Activated CD4-positive, alpha-beta T cell treated with anti-CD3 and anti-CD28 coated beads, Interleukin-2, amount 10 ng/mL, durations not matched to agents 24 days and 14 days (primary cell): ENCODE measurements at regions not wholly inside any gene's neighbourhood (a gene's known extent, or its start where the extent isn't known, plus 50 kb on each side); places are given as distances from the start of the nearest gene placed in this dataset.
A peak's percentile ranks its signal among the peaks of the same experiment; 100 is the strongest.

ENCODE experiments used
- DNase-seq: peaks from one replicate; pipeline ENCODE4 v3.0.0; 2022
- H3K27ac Mint-ChIP-seq: one replicate; pipeline ENCODE4 v1.8.0; 2022; ENCODE audit warnings: mild to moderate bottlenecking, mixed read lengths
- H3K27me3 Mint-ChIP-seq: one replicate; pipeline ENCODE4 v1.8.0; 2022; ENCODE audit warnings: mixed read lengths
- H3K36me3 Mint-ChIP-seq: one replicate; pipeline ENCODE4 v1.8.0; 2022; ENCODE audit warnings: low read depth, mild to moderate bottlenecking, mixed read lengths
- H3K4me1 Mint-ChIP-seq: one replicate; pipeline ENCODE4 v1.8.0; 2021; ENCODE audit warnings: mixed read lengths
- H3K4me3 Mint-ChIP-seq: one replicate; pipeline ENCODE4 v1.8.0; 2022; ENCODE audit warnings: mild to moderate bottlenecking, moderate library complexity, mixed read lengths
- H3K9me3 Mint-ChIP-seq: one replicate; pipeline ENCODE4 v1.8.0; 2021; ENCODE audit warnings: mixed read lengths
- intact Hi-C: fragments of 100-400 bp; cut with micrococcal nuclease; formaldehyde crosslinking; loops from one replicate; pipeline ENCODE4 v1.15.1; 2023

- no peak overlapping the region for H3K27ac Mint-ChIP-seq
- no peaks in the 10 kb centered on the region for H3K36me3 Mint-ChIP-seq
- peaks cover 7% of the 10 kb centered on the region for H3K27me3 Mint-ChIP-seq
- no peaks in the 10 kb centered on the region for H3K9me3 Mint-ChIP-seq
- no peak overlapping the region for H3K4me3 Mint-ChIP-seq
- intact Hi-C loops, result no loop called here
- H3K4me1 Mint-ChIP-seq, result no peaks in the 10 kb centered on the region
- DNase-seq, result no peak
Observed at GRCh38 chr1:38613996-38614395, 245.6 kb downstream of the RRAGC start.

GRCh38 chr1:38612951-38613350, 246.6 kb downstream of the RRAGC start:
- Mint-ChIP-seq H3K27ac (no peak overlapping the region), H3K27me3 (peaks cover 6% of the 10 kb centered on the region), H3K4me3 (no peak overlapping the region), H3K9me3 (no peaks in the 10 kb centered on the region), H3K4me1 (no peaks in the 10 kb centered on the region), H3K36me3 (no peaks in the 10 kb centered on the region)
- DNase-seq, result no peak
- intact Hi-C loops, result no loop called here

GRCh38 chr1:38611664-38612211, 247.8 kb downstream of the RRAGC start:
- H3K27ac Mint-ChIP-seq, result no peak overlapping the region
- no peak for DNase-seq
- H3K4me3 Mint-ChIP-seq, result no peak overlapping the region
- H3K27me3 Mint-ChIP-seq, result peaks cover 4% of the 10 kb centered on the region
- H3K36me3 Mint-ChIP-seq, result no peaks in the 10 kb centered on the region
- no peaks in the 10 kb centered on the region for H3K4me1 Mint-ChIP-seq
- intact Hi-C loops, result no loop called here
- H3K9me3 Mint-ChIP-seq, result no peaks in the 10 kb centered on the region

GRCh38 chr1:38609166-38610025, 250.2 kb downstream of the RRAGC start:
- Mint-ChIP-seq H3K27ac (no peak overlapping the region), H3K9me3 (no peaks in the 10 kb centered on the region), H3K27me3 (no peaks in the 10 kb centered on the region), H3K36me3 (no peaks in the 10 kb centered on the region), H3K4me3 (no peak overlapping the region), H3K4me1 (no peaks in the 10 kb centered on the region)
- no peak for DNase-seq
- intact Hi-C loops, result no loop called here

- H3K4me3 Mint-ChIP-seq, result no peak overlapping the region
Observed at GRCh38 chr1:38608202-38608864, 251.2 kb downstream of the RRAGC start.

GRCh38 chr1:38607526-38607925, 252.0 kb downstream of the RRAGC start:
- Mint-ChIP-seq H3K4me1 (no peaks in the 10 kb centered on the region), H3K9me3 (no peaks in the 10 kb centered on the region), H3K27me3 (no peaks in the 10 kb centered on the region), H3K27ac (no peak overlapping the region), H3K4me3 (no peak overlapping the region), H3K36me3 (no peaks in the 10 kb centered on the region)
- intact Hi-C loops, result no loop called here
- no peak for DNase-seq

More at GRCh38 chr1:38608202-38608864, 251.2 kb downstream of the RRAGC start:
- no peak for DNase-seq
- no peaks in the 10 kb centered on the region for H3K4me1 Mint-ChIP-seq
- H3K27ac Mint-ChIP-seq, result no peak overlapping the region
- no peaks in the 10 kb centered on the region for H3K36me3 Mint-ChIP-seq
- intact Hi-C loops, result no loop called here
- H3K9me3 Mint-ChIP-seq, result no peaks in the 10 kb centered on the region
- no peaks in the 10 kb centered on the region for H3K27me3 Mint-ChIP-seq

GRCh38 chr1:38605063-38605462, 254.5 kb downstream of the RRAGC start:
- Mint-ChIP-seq H3K4me3 (no peak overlapping the region), H3K36me3 (no peaks in the 10 kb centered on the region), H3K27ac (no peak overlapping the region), H3K27me3 (peaks cover 9% of the 10 kb centered on the region), H3K4me1 (no peaks in the 10 kb centered on the region), H3K9me3 (no peaks in the 10 kb centered on the region)
- no peak for DNase-seq
- intact Hi-C loops, result no loop called here

GRCh38 chr1:38603907-38604306, 255.7 kb downstream of the RRAGC start:
- Mint-ChIP-seq H3K27me3 (peaks cover 12% of the 10 kb centered on the region), H3K27ac (no peak overlapping the region), H3K4me1 (no peaks in the 10 kb centered on the region), H3K36me3 (no peaks in the 10 kb centered on the region), H3K9me3 (no peaks in the 10 kb centered on the region), H3K4me3 (no peak overlapping the region)
- DNase-seq, result no peak
- intact Hi-C loops, result no loop called here

- intact Hi-C loops, result no loop called here
- DNase-seq, result no peak
- no peaks in the 10 kb centered on the region for H3K4me1 Mint-ChIP-seq
- no peaks in the 10 kb centered on the region for H3K36me3 Mint-ChIP-seq
- no peaks in the 10 kb centered on the region for H3K9me3 Mint-ChIP-seq
- H3K4me3 Mint-ChIP-seq, result no peak overlapping the region
- H3K27ac Mint-ChIP-seq, result no peak overlapping the region
- peaks cover 16% of the 10 kb centered on the region for H3K27me3 Mint-ChIP-seq
Observed at GRCh38 chr1:38600905-38601304, 258.7 kb downstream of the RRAGC start.

GRCh38 chr1:38600286-38600685, 259.3 kb downstream of the RRAGC start:
- no peak for DNase-seq
- peaks cover 16% of the 10 kb centered on the region for H3K27me3 Mint-ChIP-seq
- intact Hi-C loops, result no loop called here
- H3K9me3 Mint-ChIP-seq, result peaks cover 2% of the 10 kb centered on the region
- H3K27ac Mint-ChIP-seq, result no peak overlapping the region
- H3K4me3 Mint-ChIP-seq, result no peak overlapping the region
- H3K36me3 Mint-ChIP-seq, result no peaks in the 10 kb centered on the region
- H3K4me1 Mint-ChIP-seq, result no peaks in the 10 kb centered on the region

- DNase-seq, result no peak
- H3K27me3 Mint-ChIP-seq, result peaks cover 23% of the 10 kb centered on the region
- H3K4me3 Mint-ChIP-seq, result no peak overlapping the region
- intact Hi-C loops, result no loop called here
- no peak overlapping the region for H3K27ac Mint-ChIP-seq
- peaks cover 16% of the 10 kb centered on the region for H3K9me3 Mint-ChIP-seq
- no peaks in the 10 kb centered on the region for H3K4me1 Mint-ChIP-seq
- H3K36me3 Mint-ChIP-seq, result no peaks in the 10 kb centered on the region
Observed at GRCh38 chr1:38598118-38598517, 261.5 kb downstream of the RRAGC start.

- Mint-ChIP-seq H3K9me3 (peaks cover 6% of the 10 kb centered on the region), H3K4me1 (peaks cover 14% of the 10 kb centered on the region), H3K36me3 (no peaks in the 10 kb centered on the region), H3K4me3 (no peak overlapping the region), H3K27ac (no peak overlapping the region), H3K27me3 (peaks cover 13% of the 10 kb centered on the region)
- DNase-seq, result no peak
- intact Hi-C loops, result loop anchor here (5.0 kb wide), 2 partner anchors 97 to 562 kb away; no protein-coding TSS in a partner anchor
Observed at GRCh38 chr1:38589036-38589435, 270.5 kb downstream of the RRAGC start.

- intact Hi-C loops, result loop anchor here (5.0 kb wide), 2 partner anchors 95 to 560 kb away; no protein-coding TSS in a partner anchor
Observed at GRCh38 chr1:38587766-38588165, 271.8 kb downstream of the RRAGC start.

GRCh38 chr1:38586993-38587646, 272.5 kb downstream of the RRAGC start:
- Mint-ChIP-seq H3K36me3 (no peaks in the 10 kb centered on the region), H3K4me3 (no peak overlapping the region), H3K27me3 (peaks cover 16% of the 10 kb centered on the region), H3K9me3 (no peaks in the 10 kb centered on the region), H3K27ac (no peak overlapping the region), H3K4me1 (peaks cover 14% of the 10 kb centered on the region)
- intact Hi-C loops, result loop anchor here (5.0 kb wide), 2 partner anchors 95 to 560 kb away; no protein-coding TSS in a partner anchor
- DNase-seq, result peak; percentile 86

More at GRCh38 chr1:38587766-38588165, 271.8 kb downstream of the RRAGC start:
- Mint-ChIP-seq H3K27me3 (peaks cover 16% of the 10 kb centered on the region), H3K27ac (no peak overlapping the region), H3K4me3 (no peak overlapping the region), H3K36me3 (no peaks in the 10 kb centered on the region), H3K9me3 (no peaks in the 10 kb centered on the region), H3K4me1 (peaks cover 14% of the 10 kb centered on the region)
- DNase-seq, result no peak
